Muscle of back (tissue), 3 donors: ENCODE measurements at regions not wholly inside any gene's neighbourhood (a gene's known extent, or its start where the extent isn't known, plus 50 kb on each side); places are given as distances from the start of the nearest gene placed in this dataset.
A peak's percentile ranks its signal among the peaks of the same experiment; 100 is the strongest.
"Not testable (repeated sequence)": the region's sequence is repeated elsewhere in the genome, so short reads cannot be mapped to it uniquely, and the experiment has no call there.

Experiments
- DNase-seq, 3 donors: peaks; one replicate each; pipeline versions ENCODE4 v3.0.0 to v3.0.0-alpha.2; 2013

- DNase-seq: not testable (repeated sequence)
These were observed 168.5 kb upstream of the ZNF337 start for GRCh38 chr20:25864963-25865714.

GRCh38 chr20:25864326-25864962 lies 167.8 kb upstream of the ZNF337 start:
- DNase-seq: no peak

DNA sequence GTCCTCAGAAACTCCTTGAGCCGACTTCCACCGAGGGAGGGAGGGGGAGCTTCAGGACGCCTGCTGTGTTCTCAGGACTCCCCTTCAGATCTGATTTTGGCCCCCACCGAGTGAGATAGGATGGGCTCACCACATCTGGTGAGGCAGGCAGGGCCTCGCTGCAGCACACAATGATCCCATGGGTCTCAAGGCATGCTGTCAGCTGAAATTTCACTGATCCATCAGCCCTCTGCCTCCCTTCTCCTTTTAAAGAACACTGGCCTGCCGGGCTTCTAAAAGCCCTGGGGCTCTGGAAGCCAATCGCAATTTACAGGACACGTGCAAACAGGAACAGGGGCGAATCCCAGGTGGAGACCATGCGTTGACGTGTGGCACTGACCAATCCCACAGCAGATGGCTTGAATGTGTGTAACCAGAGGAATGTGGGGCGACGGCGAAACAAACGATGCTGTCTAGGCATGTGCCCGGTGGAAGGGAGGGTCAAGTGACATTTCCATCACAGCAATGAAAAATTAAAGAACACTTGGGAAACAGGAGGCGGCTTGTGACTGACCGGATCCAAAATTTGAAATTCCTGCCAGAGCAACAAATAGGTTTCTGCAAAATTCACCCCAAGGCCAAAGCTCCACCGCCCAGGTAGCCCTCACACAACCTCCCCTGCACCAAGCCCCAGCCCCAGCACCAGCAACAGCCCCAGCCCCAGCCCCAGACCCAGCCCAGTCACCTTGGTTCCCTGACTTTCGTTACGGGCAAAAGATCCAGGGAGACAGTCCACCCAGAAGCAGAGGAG lies 167.1 kb upstream of the ZNF337 start:
- no peak for DNase-seq

GRCh38 chr20:25862967-25863530 lies 166.4 kb upstream of the ZNF337 start:
- DNase-seq: peak; percentile 69 to 88 (median 88)

DNA sequence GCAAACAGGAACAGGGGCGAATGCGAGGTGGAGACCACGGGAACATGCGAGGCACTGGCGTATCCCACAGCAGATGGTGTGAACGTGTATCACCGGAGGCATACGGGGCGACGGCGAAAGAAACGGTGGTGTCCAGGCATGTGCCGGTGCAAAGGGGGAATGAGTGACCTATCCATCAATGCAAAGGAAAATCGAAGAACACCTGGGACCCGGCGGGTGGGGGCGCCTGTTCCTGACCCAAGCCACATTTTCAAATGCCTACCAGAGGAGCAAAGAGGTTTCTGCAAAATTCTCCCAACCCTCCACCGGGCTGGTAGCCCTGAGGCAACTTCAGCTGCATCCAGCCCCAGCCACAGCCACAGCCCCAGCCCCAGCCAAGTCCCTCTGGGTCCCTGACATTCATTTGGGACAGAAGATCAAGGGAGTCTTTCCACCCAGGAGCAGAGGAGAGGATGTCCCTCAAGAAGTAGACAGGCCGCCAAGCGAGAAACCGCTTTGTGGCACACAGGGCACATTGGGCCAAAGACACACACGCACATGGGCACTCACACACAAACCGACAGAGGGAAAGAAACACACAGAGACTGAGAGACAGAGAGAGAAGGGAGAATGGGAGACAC lies 164.0 kb upstream of the ZNF337 start:
- DNase-seq: no peak

GRCh38 chr20:25859649-25860530 lies 163.2 kb upstream of the ZNF337 start:
- peak in 2 of 3 donors; percentile 64 to 68 for DNase-seq

- no peak for DNase-seq
These were observed 162.1 kb upstream of the ZNF337 start for GRCh38 chr20:25858495-25859425.

- DNase-seq: not testable (repeated sequence)
These were observed 160.6 kb upstream of the ZNF337 start for GRCh38 chr20:25857091-25857788.

- DNase-seq: no peak
These were observed 159.7 kb upstream of the ZNF337 start for GRCh38 chr20:25856256-25856884.

- DNase-seq: not testable (repeated sequence)
These were observed 159.0 kb upstream of the ZNF337 start for GRCh38 chr20:25855451-25856156.

GRCh38 chr20:25854666-25855065 lies 158.0 kb upstream of the ZNF337 start:
- not testable (repeated sequence) for DNase-seq

GRCh38 chr20:25853718-25854388 lies 157.2 kb upstream of the ZNF337 start:
- peak; percentile 59 to 93 (median 71) for DNase-seq

GRCh38 chr20:25852968-25853717 lies 156.5 kb upstream of the ZNF337 start:
- DNase-seq: not testable (repeated sequence)

DNA sequence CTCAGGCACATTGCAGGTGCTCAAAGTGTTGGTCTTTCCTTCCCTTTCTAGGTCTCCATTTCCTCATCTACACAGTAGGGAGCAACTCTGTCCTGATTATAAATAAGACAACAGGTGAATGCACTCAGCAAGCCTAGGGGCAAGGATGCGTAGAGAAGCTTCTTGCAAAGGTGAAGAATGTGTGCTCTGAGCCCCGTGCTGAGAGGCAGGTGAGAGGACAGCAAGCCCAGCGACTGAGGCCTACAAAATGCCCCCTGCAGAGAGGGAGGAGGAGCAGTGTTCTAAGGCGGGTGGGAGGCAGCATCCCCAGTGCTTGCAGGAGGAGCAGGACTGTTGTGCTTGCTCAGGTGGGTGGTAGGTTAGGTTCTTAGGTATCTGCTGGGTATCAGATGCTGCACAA lies 153.5 kb upstream of the ZNF337 start:
- not testable (repeated sequence) for DNase-seq

DNA sequence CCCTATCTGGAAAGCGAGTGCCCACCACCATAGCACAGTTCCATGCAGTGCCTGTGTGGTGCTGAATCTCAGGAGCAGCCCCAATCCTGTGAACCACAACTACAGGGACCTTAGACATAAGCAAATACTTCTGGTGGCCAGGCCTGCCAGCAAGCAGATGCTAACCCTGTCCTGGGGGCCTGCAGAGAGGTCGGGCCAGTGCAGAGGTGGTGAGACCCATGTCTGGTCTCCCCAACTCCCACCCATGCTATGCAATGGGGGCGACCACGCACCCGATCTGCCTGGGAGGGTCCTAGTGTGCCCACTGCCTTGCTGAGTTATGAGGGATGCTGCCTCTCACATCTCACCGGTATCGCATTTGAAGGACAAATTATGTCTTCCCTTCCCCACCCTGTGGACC lies 151.6 kb upstream of the ZNF337 start:
- DNase-seq: no peak

- DNase-seq: not testable (repeated sequence)
These were observed 148.0 kb upstream of the ZNF337 start for GRCh38 chr20:25844640-25845039.
